Testis (tissue), 2 donors: ENCODE measurements at regions not wholly inside any gene's neighbourhood (a gene's known extent, or its start where the extent isn't known, plus 50 kb on each side); places are given as distances from the start of the nearest gene placed in this dataset.
"Not testable (repeated sequence)": the region's sequence is repeated elsewhere in the genome, so short reads cannot be mapped to it uniquely, and the experiment has no call there.

Source experiments
- DNase-seq: peaks from one replicate; pipeline ENCODE4 v3.0.0-alpha.2; 2019
- H3K27ac ChIP-seq, 2 donors: fragments of 200-600 bp; sonication (generic); one replicate each; pipeline ENCODE4 v1.5.1; 2019
- H3K27me3 ChIP-seq: fragments of 200-600 bp; sonication (generic); one replicate; pipeline ENCODE4 v1.5.1; 2019
- H3K36me3 ChIP-seq: fragments of 200-600 bp; sonication (generic); one replicate; pipeline ENCODE4 v1.5.1; 2017; ENCODE audit warnings: low read depth; ENCODE audit errors: missing control alignments
- H3K4me1 ChIP-seq: fragments of 200-600 bp; sonication (generic); one replicate; pipeline ENCODE4 v1.5.1; 2019
- H3K4me3 ChIP-seq, 2 donors: fragments of 200-600 bp; sonication (generic); one replicate each; pipeline ENCODE4 v1.5.1; 2017 to 2019
- H3K9me3 ChIP-seq: fragments of 200-600 bp; sonication (generic); one replicate; pipeline ENCODE4 v1.5.1; 2017
- CTCF ChIP-seq, 3 experiments: fragments of 450-650 bp in 2 of 3; fragments of 200-600 bp in 1 of 3; sonication (generic) in 1 of 3; IDR thresholded peaks; one replicate each; pipeline ENCODE4 v1.5.1; 2016 to 2019; ENCODE audit warnings: antibody characterized with exemption in 3 of 3, mild to moderate bottlenecking in 2 of 3, moderate library complexity in 1 of 3
- POLR2A ChIP-seq: fragments of 450-650 bp; IDR thresholded peaks from one replicate; pipeline ENCODE4 v1.6.1; 2017; ENCODE audit warnings: antibody characterized with exemption, mild to moderate bottlenecking, moderate library complexity
- WGBS, 2 donors: methylation state at CpG; one replicate each; pipeline ENCODE4 v1.1.5; 2018; 5-methylcytosine and 5-hydroxymethylcytosine counted together
- intact Hi-C: fragments of 100-400 bp; cut with DNase I; formaldehyde crosslinking; loops from one replicate; pipeline ENCODE4 v1.15.1; 2023; ENCODE audit warnings: low total_unique reads

GRCh38 chr7:79923953-79924352 is 210.7 kb upstream of the GNAI1 start:
- intact Hi-C loops = no loop called here
- Histone ChIP-seq H3K27me3 (no peaks in the 10 kb centered on the region), H3K4me1 (no peaks in the 10 kb centered on the region), H3K4me3 (no peak overlapping the region), H3K36me3 (no peaks in the 10 kb centered on the region), H3K9me3 (no peaks in the 10 kb centered on the region), H3K27ac (no peak overlapping the region)
- no peak for DNase-seq
- no peak for TF ChIP-seq POLR2A
- no peak for TF ChIP-seq CTCF (IDR thresholded peaks at IDR 0.05)
- 83 to 88% methylated on average over 1 of the region's 1 CpG for WGBS, 2 donors

- Histone ChIP-seq H3K4me3 (no peak overlapping the region), H3K36me3 (no peaks in the 10 kb centered on the region), H3K4me1 (no peaks in the 10 kb centered on the region), H3K9me3 (no peaks in the 10 kb centered on the region), H3K27ac (no peak overlapping the region), H3K27me3 (no peaks in the 10 kb centered on the region)
- WGBS, 2 donors = 94 to 95% methylated on average over 5 of the region's 5 CpGs
- TF ChIP-seq POLR2A = no peak
- TF ChIP-seq CTCF (IDR thresholded peaks at IDR 0.05) = no peak
- intact Hi-C loops = no loop called here
- no peak for DNase-seq
Observed at GRCh38 chr7:79922894-79923293, 211.7 kb upstream of the GNAI1 start.

- no peaks in the 10 kb centered on the region for H3K36me3 ChIP-seq
- no peaks in the 10 kb centered on the region for H3K4me1 ChIP-seq
- H3K27me3 ChIP-seq = no peaks in the 10 kb centered on the region
- no peak for DNase-seq
- no peak for TF ChIP-seq POLR2A
- no peak for TF ChIP-seq CTCF (IDR thresholded peaks at IDR 0.05)
- no peak overlapping the region for H3K4me3 ChIP-seq
- intact Hi-C loops = no loop called here
- no peaks in the 10 kb centered on the region for H3K9me3 ChIP-seq
- no peak overlapping the region for H3K27ac ChIP-seq
- WGBS, 2 donors = 69% methylated on average over 5 of the region's 5 CpGs; no CpG with 5 or more reads in 1 of the 2 donors
Observed at GRCh38 chr7:79921976-79922375, 212.7 kb upstream of the GNAI1 start.

- DNase-seq, H3K4me1 ChIP-seq, H3K27me3 ChIP-seq, intact Hi-C loops, H3K36me3 ChIP-seq, H3K27ac ChIP-seq, H3K9me3 ChIP-seq, H3K4me3 ChIP-seq: not testable (repeated sequence)
- WGBS, 2 donors = 94 to 97% methylated on average over 2 of the region's 2 CpGs
Observed at GRCh38 chr7:79918632-79919031, 216.0 kb upstream of the GNAI1 start.

- intact Hi-C loops, H3K4me1 ChIP-seq, H3K9me3 ChIP-seq, DNase-seq, H3K27me3 ChIP-seq, H3K4me3 ChIP-seq, H3K27ac ChIP-seq, H3K36me3 ChIP-seq: not testable (repeated sequence)
- 92 to 100% methylated on average over 4 of the region's 4 CpGs for WGBS, 2 donors
Observed at GRCh38 chr7:79915346-79915745, 219.3 kb upstream of the GNAI1 start.

- 52 to 59% methylated on average over 4 of the region's 4 CpGs for WGBS, 2 donors
- no peaks in the 10 kb centered on the region for H3K4me1 ChIP-seq
- H3K27ac ChIP-seq = no peak overlapping the region
- no peaks in the 10 kb centered on the region for H3K36me3 ChIP-seq
- intact Hi-C loops = no loop called here
- H3K9me3 ChIP-seq = no peaks in the 10 kb centered on the region
- H3K4me3 ChIP-seq = no peak overlapping the region
- DNase-seq = no peak
- TF ChIP-seq POLR2A (no peak), CTCF (IDR thresholded peaks at IDR 0.05) (no peak)
- H3K27me3 ChIP-seq = no peaks in the 10 kb centered on the region
Observed at GRCh38 chr7:79912213-79912633, 222.4 kb upstream of the GNAI1 start.
